Stimulated activated CD4-positive, alpha-beta T cell treated with anti-CD3 and anti-CD28 coated beads, Interleukin-15, amount 100 ng/mL, for 1 hour (primary cell): ENCODE measurements at regions not wholly inside any gene's neighbourhood (a gene's known extent, or its start where the extent isn't known, plus 50 kb on each side); places are given as distances from the start of the nearest gene placed in this dataset.

ENCODE experiments used
- DNase-seq, 2 donors: peaks; one replicate each; pipeline ENCODE4 v3.0.0-alpha.2; 2020; ENCODE audit warnings: low read depth in 1 of 2, low spot score in 1 of 2

- no peak for DNase-seq
Observed at GRCh38 chr10:10798102-10798863, 219.4 kb upstream of the CELF2 start.

- DNase-seq = no peak
Observed at GRCh38 chr10:10798864-10799192, 218.8 kb upstream of the CELF2 start.

GRCh38 chr10:10800961-10801360, 216.7 kb upstream of the CELF2 start:
- no peak for DNase-seq

GRCh38 chr10:10803278-10803677, 214.4 kb upstream of the CELF2 start:
- no peak for DNase-seq

GRCh38 chr10:10804061-10804460, 213.6 kb upstream of the CELF2 start:
- no peak for DNase-seq

GRCh38 chr10:10804998-10805740, 212.5 kb upstream of the CELF2 start:
- DNase-seq = no peak

GRCh38 chr10:10807106-10807505, 210.6 kb upstream of the CELF2 start:
- DNase-seq = no peak

- DNase-seq = no peak
Observed at GRCh38 chr10:10811562-10811961, 206.1 kb upstream of the CELF2 start.

GRCh38 chr10:10813656-10814055, 204.0 kb upstream of the CELF2 start:
- DNase-seq = no peak

GRCh38 chr10:10814069-10814468, 203.6 kb upstream of the CELF2 start:
- DNase-seq = no peak

- DNase-seq = no peak
Observed at GRCh38 chr10:10816447-10816846, 201.2 kb upstream of the CELF2 start.

GRCh38 chr10:10817609-10818008, 200.1 kb upstream of the CELF2 start:
- no peak for DNase-seq

GRCh38 chr10:10818082-10818481, 199.6 kb upstream of the CELF2 start:
- no peak for DNase-seq

- DNase-seq = no peak
Observed at GRCh38 chr10:10819206-10819856, 198.3 kb upstream of the CELF2 start.

- no peak for DNase-seq
Observed at GRCh38 chr10:10821926-10822325, 195.7 kb upstream of the CELF2 start.

- no peak for DNase-seq
Observed at GRCh38 chr10:10824591-10825148, 193.0 kb upstream of the CELF2 start.

- no peak for DNase-seq
Observed at GRCh38 chr10:10826125-10826524, 191.5 kb upstream of the CELF2 start.

- no peak for DNase-seq
Observed at GRCh38 chr10:10828623-10829022, 189.0 kb upstream of the CELF2 start.

- DNase-seq = no peak
Observed at GRCh38 chr10:10829576-10829975, 188.1 kb upstream of the CELF2 start.

- DNase-seq = no peak
Observed at GRCh38 chr10:10830293-10830986, 187.2 kb upstream of the CELF2 start.

GRCh38 chr10:10831085-10831484, 186.6 kb upstream of the CELF2 start:
- no peak for DNase-seq
